GM12891 (cell line): ENCODE measurements at regions not wholly inside any gene's neighbourhood (a gene's known extent, or its start where the extent isn't known, plus 50 kb on each side); places are given as distances from the start of the nearest gene placed in this dataset.
"Not testable (repeated sequence)": the region's sequence is repeated elsewhere in the genome, so short reads cannot be mapped to it uniquely, and the experiment has no call there.

Experiments used
- POLR2A ChIP-seq: IDR thresholded peaks from 2 replicates; pipeline ENCODE4 v1.6.1; 2011; ENCODE audit warnings: low read depth, low read length, control low read depth
- POLR2AphosphoS5 ChIP-seq: IDR thresholded peaks from 2 replicates; pipeline ENCODE4 v1.6.1; 2011; ENCODE audit warnings: low read depth, low read length, control low read depth
- TAF1 ChIP-seq: IDR thresholded peaks from 2 replicates; pipeline ENCODE4 v1.6.1; 2011; ENCODE audit warnings: low read depth, low read length, control low read depth

GRCh38 chr14:30363219-30363880, 195.6 kb upstream of the G2E3 start:
- TF ChIP-seq POLR2A, POLR2AphosphoS5, TAF1: not testable (repeated sequence)
